Activated T-cell treated with anti-CD3 and anti-CD28 coated beads, Interleukin-2, amount 50 U/mL, for 72 hours (primary cell): ENCODE measurements at regions not wholly inside any gene's neighbourhood (a gene's known extent, or its start where the extent isn't known, plus 50 kb on each side); places are given as distances from the start of the nearest gene placed in this dataset.
"Not testable (repeated sequence)": the region's sequence is repeated elsewhere in the genome, so short reads cannot be mapped to it uniquely, and the experiment has no call there.

Source experiments
- ATAC-seq, 2 donors: fragments of 150-1000 bp; cut with Tn5 transposase; replicated peaks in 1 of 2; 2 replicates each; pipeline ENCODE4 v1.10.0; 2021; ENCODE audit warnings: moderate library complexity in 2 of 2, mild to moderate bottlenecking in 1 of 2
- DNase-seq, 2 donors: peaks; one replicate each; pipeline ENCODE4 v3.0.0; 2021 to 2022; ENCODE audit warnings: mixed read lengths in 1 of 2
- H3K27ac Mint-ChIP-seq: one replicate; pipeline ENCODE4 v1.8.0; 2022; ENCODE audit warnings: mild to moderate bottlenecking, moderate library complexity, mixed read lengths
- H3K27me3 Mint-ChIP-seq: one replicate; pipeline ENCODE4 v1.8.0; 2022; ENCODE audit warnings: low read depth, mixed read lengths
- H3K36me3 Mint-ChIP-seq, 2 donors: one replicate each; pipeline ENCODE4 v1.8.0; 2022; ENCODE audit warnings: mixed read lengths in 2 of 2, mild to moderate bottlenecking in 1 of 2; ENCODE audit not compliant: insufficient read depth in 2 of 2
- H3K4me1 Mint-ChIP-seq: one replicate; pipeline ENCODE4 v1.8.0; 2022; ENCODE audit warnings: low read depth, mixed read lengths
- H3K4me3 Mint-ChIP-seq, 2 donors: one replicate each; pipeline ENCODE4 v1.8.0; 2022; ENCODE audit warnings: mild to moderate bottlenecking in 2 of 2, mixed read lengths in 2 of 2, moderate library complexity in 2 of 2
- H3K9me3 Mint-ChIP-seq, 2 donors: one replicate each; pipeline ENCODE4 v1.8.0; 2022; ENCODE audit warnings: mixed read lengths in 2 of 2

DNA sequence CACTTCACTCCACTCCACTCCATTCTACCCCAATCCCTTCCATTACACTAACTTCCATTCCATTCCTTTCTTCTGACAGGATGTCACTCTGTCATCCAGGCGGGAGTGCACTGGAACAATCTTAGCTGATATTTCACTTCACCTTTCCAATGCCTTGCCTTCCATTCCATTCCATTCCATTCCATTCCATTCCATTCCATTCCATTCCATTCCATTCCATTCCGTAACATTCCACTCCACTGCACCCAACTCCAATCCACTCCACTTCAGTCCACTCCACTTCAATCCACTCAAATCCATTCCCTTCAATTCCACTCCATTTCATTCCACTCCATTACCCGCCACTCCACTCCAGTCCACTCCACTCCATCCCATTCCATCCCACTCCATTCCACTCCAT is 1099.4 kb downstream of the TSPY10 start:
- DNase-seq (no peak), ATAC-seq (no peak)
- peaks cover 5 to 8% of the 10 kb centered on the region in 2 donors for H3K36me3 Mint-ChIP-seq
- H3K4me3 Mint-ChIP-seq = no peak overlapping the region
- H3K4me1 Mint-ChIP-seq = no peaks in the 10 kb centered on the region
- no peak overlapping the region for H3K27ac Mint-ChIP-seq
- H3K27me3 Mint-ChIP-seq = no peaks in the 10 kb centered on the region
- peaks cover 5 to 8% of the 10 kb centered on the region in 2 donors for H3K9me3 Mint-ChIP-seq

DNA sequence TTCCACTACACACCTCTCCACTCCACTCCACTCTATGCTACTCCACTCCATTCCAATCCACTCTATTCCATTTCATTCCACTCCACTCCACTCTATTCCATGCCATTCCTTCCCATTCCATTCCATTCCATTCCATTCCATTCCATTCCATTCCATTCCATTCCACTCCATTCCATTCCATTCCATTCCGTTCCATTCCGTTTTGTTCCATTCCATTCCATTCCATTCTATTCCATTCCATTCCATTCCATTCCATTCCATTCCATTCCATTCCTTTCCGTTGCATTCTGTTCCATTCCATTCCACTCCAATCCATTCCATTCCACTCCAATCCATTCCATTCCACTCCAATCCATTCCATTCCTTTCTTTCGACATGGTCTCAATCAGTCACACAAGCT is 1121.1 kb downstream of the TSPY10 start:
- Mint-ChIP-seq H3K36me3 (peaks cover 18 to 32% of the 10 kb centered on the region in 2 donors), H3K9me3 (peaks cover 18 to 31% of the 10 kb centered on the region in 2 donors)
- DNase-seq, ATAC-seq, H3K4me3 Mint-ChIP-seq, H3K27me3 Mint-ChIP-seq, H3K27ac Mint-ChIP-seq, H3K4me1 Mint-ChIP-seq: not testable (repeated sequence)

DNA sequence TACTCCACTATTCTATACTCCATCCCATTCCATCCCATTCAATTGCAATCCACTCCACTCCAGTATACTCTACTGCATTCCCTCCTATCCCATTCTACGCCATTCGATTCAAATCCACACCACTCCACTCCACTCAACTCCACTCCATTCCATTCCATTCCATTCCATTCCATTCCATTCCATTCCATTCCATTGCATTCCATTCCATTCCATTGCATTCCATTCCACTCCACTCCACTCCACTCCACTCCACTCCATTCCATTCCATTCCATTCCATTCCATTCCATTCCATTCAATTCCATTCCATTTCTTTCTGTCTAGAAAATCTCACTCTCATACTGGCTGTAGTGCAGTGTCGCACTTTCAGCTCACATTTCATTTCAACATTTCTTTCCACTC is 1129.4 kb downstream of the TSPY10 start:
- peaks cover 30 to 80% of the 10 kb centered on the region in 2 donors for H3K9me3 Mint-ChIP-seq
- H3K4me1 Mint-ChIP-seq, H3K4me3 Mint-ChIP-seq, ATAC-seq, H3K27ac Mint-ChIP-seq, DNase-seq, H3K27me3 Mint-ChIP-seq: not testable (repeated sequence)
- peaks cover 54 to 70% of the 10 kb centered on the region in 2 donors for H3K36me3 Mint-ChIP-seq

DNA sequence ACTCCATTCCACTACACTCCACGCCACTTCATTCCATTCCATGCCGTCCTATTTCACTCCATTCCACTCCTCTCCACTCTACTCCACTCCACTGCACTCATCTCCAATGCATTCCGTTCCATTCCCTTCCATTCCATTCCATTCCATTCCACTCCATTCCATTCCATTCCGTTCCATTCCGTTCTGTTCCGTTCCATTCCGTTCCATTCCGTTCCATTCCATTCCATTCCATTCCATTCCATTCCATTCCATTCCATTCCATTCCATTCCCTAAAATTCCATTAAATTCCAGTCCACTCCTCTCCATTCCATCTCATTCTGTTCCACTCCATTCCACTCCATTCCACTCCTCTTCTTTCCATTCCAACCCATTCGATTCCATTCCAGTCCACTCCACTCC is 1139.1 kb downstream of the TSPY10 start:
- ATAC-seq (no peak), DNase-seq (no peak)
- H3K36me3 Mint-ChIP-seq = peaks cover 35 to 62% of the 10 kb centered on the region in 2 donors
- H3K4me3 Mint-ChIP-seq = no peak overlapping the region
- no peaks in the 10 kb centered on the region for H3K4me1 Mint-ChIP-seq
- no peaks in the 10 kb centered on the region for H3K27me3 Mint-ChIP-seq
- peaks cover 20 to 59% of the 10 kb centered on the region in 2 donors for H3K9me3 Mint-ChIP-seq
- H3K27ac Mint-ChIP-seq = no peak overlapping the region

DNA sequence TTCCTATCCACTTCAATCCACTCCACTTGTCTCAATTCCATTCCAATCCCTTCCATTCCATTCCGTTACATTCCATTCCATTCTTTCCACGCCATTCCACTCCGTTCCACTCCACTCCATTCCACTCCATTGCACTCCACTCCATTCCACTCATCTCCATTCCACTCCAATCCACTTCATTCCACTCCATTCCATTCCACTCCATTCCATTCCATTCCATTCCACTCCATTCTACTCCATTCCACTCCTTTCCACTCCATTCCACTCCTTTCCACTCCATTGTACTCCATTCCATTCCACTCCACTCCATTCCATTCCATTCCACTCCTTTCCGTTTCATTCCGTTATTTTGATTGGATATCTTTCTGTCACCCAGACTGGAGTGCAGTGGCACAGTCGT is 1158.7 kb downstream of the TSPY10 start:
- Mint-ChIP-seq H3K9me3 (peaks cover 32 to 77% of the 10 kb centered on the region in 2 donors), H3K36me3 (peaks cover 40 to 76% of the 10 kb centered on the region in 2 donors), H3K4me3 (no peak overlapping the region), H3K27ac (no peak overlapping the region), H3K4me1 (no peaks in the 10 kb centered on the region), H3K27me3 (no peaks in the 10 kb centered on the region)
- DNase-seq (no peak), ATAC-seq (no peak)
